ENCODE measurements at regions not wholly inside any gene's neighbourhood (a gene's known extent, or its start where the extent isn't known, plus 50 kb on each side); places are given as distances from the start of the nearest gene placed in this dataset.

- TF ChIP-seq, protein P1, sequence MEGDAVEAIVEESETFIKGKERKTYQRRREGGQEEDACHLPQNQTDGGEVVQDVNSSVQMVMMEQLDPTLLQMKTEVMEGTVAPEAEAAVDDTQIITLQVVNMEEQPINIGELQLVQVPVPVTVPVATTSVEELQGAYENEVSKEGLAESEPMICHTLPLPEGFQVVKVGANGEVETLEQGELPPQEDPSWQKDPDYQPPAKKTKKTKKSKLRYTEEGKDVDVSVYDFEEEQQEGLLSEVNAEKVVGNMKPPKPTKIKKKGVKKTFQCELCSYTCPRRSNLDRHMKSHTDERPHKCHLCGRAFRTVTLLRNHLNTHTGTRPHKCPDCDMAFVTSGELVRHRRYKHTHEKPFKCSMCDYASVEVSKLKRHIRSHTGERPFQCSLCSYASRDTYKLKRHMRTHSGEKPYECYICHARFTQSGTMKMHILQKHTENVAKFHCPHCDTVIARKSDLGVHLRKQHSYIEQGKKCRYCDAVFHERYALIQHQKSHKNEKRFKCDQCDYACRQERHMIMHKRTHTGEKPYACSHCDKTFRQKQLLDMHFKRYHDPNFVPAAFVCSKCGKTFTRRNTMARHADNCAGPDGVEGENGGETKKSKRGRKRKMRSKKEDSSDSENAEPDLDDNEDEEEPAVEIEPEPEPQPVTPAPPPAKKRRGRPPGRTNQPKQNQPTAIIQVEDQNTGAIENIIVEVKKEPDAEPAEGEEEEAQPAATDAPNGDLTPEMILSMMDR (IDR thresholded peaks at IDR 0.05; ENCODE audit: low read depth, low read length, missing input control) = no peak
- TF ChIP-seq, protein P2, sequence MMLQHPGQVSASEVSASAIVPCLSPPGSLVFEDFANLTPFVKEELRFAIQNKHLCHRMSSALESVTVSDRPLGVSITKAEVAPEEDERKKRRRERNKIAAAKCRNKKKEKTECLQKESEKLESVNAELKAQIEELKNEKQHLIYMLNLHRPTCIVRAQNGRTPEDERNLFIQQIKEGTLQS (IDR thresholded peaks at IDR 0.05) = no peak
- TF ChIP-seq NR2F2 (IDR thresholded peaks at IDR 0.05) (no peak), RAD21 (IDR thresholded peaks at IDR 0.05) (no peak), SP1 (IDR thresholded peaks at IDR 0.05) (no peak)
- TF ChIP-seq, protein P3, sequence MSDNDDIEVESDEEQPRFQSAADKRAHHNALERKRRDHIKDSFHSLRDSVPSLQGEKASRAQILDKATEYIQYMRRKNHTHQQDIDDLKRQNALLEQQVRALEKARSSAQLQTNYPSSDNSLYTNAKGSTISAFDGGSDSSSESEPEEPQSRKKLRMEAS (IDR thresholded peaks at IDR 0.05) = no peak
These were observed 116.8 kb upstream of the KIT start for GRCh38 chr4:54540931-54541330.
